SU-DHL-6 (cell line): ENCODE measurements at regions not wholly inside any gene's neighbourhood (a gene's known extent, or its start where the extent isn't known, plus 50 kb on each side); places are given as distances from the start of the nearest gene placed in this dataset.

Experiments
- CTCF ChIP-seq: fragments of 200-600 bp; sonication (generic); IDR thresholded peaks from one replicate; pipeline ENCODE4 v1.5.1; 2017; ENCODE audit warnings: antibody characterized with exemption, mild to moderate bottlenecking, low read length, moderate library complexity; ENCODE audit not compliant: insufficient read depth, poor library complexity, severe bottlenecking
- EZH2phosphoT487 ChIP-seq: fragments of 200-600 bp; sonication (generic), shearing (Covaris generic); conservative IDR thresholded peaks from 2 replicates; pipeline ENCODE4 v1.6.1; 2018; ENCODE audit warnings: mild to moderate bottlenecking, antibody characterized with exemption, low read length, moderate library complexity, mixed read lengths

GRCh38 chr20:40933758-40934157, 94.9 kb upstream of the TOP1 start:
- TF ChIP-seq CTCF (no peak), EZH2phosphoT487 (no peak)
